ENCODE measurements at regions not wholly inside any gene's neighbourhood (a gene's known extent, or its start where the extent isn't known, plus 50 kb on each side); places are given as distances from the start of the nearest gene placed in this dataset.

- ChIA-PET CTCF (no interaction called here), RAD21 (ENCODE audit: low non-redundant PET in 1 of 2, low total read pairs in 2 of 2, uncharacterized antibody in 2 of 2, unreplicated experiment in 2 of 2) (no interaction called here), POLR2A (no interaction called here)
- Histone ChIP-seq H4K20me1 (ENCODE audit: insufficient read depth) (no peaks in the 10 kb centered on the region), H3K27me3 (ENCODE audit: insufficient read depth, low read length) (no peaks in the 10 kb centered on the region), H3K36me3 (ENCODE audit: control insufficient read depth in 1 of 2, insufficient read depth in 2 of 2, low read length in 2 of 2) (no peaks in the 10 kb centered on the region), H3K4me1 (ENCODE audit: control insufficient read depth in 1 of 2, insufficient read depth in 2 of 2, low read length in 2 of 2) (no peaks in the 10 kb centered on the region), H3K4me2 (ENCODE audit: low read length) (no peak overlapping the region), H3K9me2 (ENCODE audit: insufficient read depth) (no peaks in the 10 kb centered on the region), H3K4me3 (replicated peaks in 1 of 2; ENCODE audit: low read depth in 1 of 2, low read length in 2 of 2) (no peak overlapping the region), H3K27ac (ENCODE audit: low read depth, low read length) (no peak overlapping the region), H3K9ac (ENCODE audit: low read length) (no peak overlapping the region), H3K9me3 (ENCODE audit: control insufficient read depth in 1 of 2, insufficient read depth in 1 of 2, low read depth in 1 of 2, low read length in 2 of 2) (no peaks in the 10 kb centered on the region), H3K79me2 (ENCODE audit: insufficient read depth, low read length) (no peaks in the 10 kb centered on the region), H2AFZ (ENCODE audit: low read depth, low read length, poor library complexity, severe bottlenecking) (no peak overlapping the region)
- BruUV-seq (replicated peaks), result no TSS peak
- no peak for DNase-seq (ENCODE audit: low read depth, low spot score)
- no peak for TF ChIP-seq ZNF274 (IDR thresholded peaks at IDR 0.05; ENCODE audit: low read depth, low read length)
- no peak for TF ChIP-seq SRF (IDR thresholded peaks at IDR 0.05; ENCODE audit: low read depth)
- TF ChIP-seq ZBTB33 (IDR thresholded peaks at IDR 0.05; ENCODE audit: extremely low read depth, insufficient replicate concordance, low read length), result no peak
- TF ChIP-seq POLR2A (IDR thresholded peaks at IDR 0.05; ENCODE audit: borderline replicate concordance, extremely low read depth, insufficient read depth, insufficient read length), result no peak
- no peak for TF ChIP-seq POLR2AphosphoS5 (IDR thresholded peaks at IDR 0.05; ENCODE audit: low read depth, low read length)
- TF ChIP-seq MAX (IDR thresholded peaks at IDR 0.05), result no peak
- TF ChIP-seq TCF7L2 (IDR thresholded peaks at IDR 0.05; ENCODE audit: borderline replicate concordance, extremely low read depth, insufficient read depth, insufficient read length), result no peak
- TF ChIP-seq REST (IDR thresholded peaks at IDR 0.05; ENCODE audit: low read depth), result no peak
- intact Hi-C loops (cut with micrococcal nuclease), result no loop called here
- ATAC-seq, result no peak
Measured at GRCh38 chr3:173258697-173259096, 117.7 kb upstream of the SPATA16 start.
